NCI-H1930 (cell line): ENCODE measurements at regions not wholly inside any gene's neighbourhood (a gene's known extent, or its start where the extent isn't known, plus 50 kb on each side); places are given as distances from the start of the nearest gene placed in this dataset.
"Not testable (repeated sequence)": the region's sequence is repeated elsewhere in the genome, so short reads cannot be mapped to it uniquely, and the experiment has no call there.

Experiments
- DNase-seq, 2 experiments: peaks; one replicate each; lab custom pipeline; 2025; lab: John Stamatoyannopoulos, UW

DNA sequence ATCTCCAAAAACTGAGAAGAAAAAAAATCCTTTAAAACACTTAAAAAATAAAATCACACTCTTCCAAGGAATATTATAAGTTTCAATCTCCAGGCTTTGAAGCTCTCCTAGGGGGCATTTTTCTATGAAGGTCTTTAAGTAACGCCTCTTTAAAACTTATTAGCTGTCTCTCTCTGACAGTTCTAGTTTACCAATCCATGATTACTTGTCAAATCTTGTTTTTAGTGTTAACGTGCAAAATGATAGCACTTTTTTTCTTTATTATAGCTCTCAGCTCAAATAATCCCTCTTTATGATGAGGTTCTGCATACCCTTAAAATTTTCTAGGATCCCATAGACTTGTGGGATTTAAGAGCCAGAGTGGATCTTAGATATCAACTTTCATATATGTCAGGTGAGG is 369.0 kb downstream of the DOK5 start:
- no peak for DNase-seq

DNA sequence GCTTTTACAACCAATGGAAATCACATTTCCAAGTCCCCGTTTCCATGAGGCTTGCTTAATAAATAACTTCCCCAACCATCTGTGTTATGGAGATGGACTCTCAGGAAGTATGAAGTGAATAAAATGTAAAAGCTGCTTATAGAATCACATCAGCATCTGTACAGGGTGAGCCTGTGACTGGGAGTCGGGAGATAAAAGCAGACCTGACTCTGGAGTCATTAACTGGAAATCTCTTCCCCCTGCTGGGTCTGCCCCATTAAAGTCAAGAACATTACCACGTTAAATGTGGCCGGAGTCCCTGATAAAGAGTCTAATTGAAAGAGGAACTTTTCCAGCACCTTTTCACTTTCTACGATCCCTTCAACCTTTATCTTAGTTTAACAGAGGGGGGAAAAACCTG is 368.5 kb downstream of the DOK5 start:
- no peak for DNase-seq

DNA sequence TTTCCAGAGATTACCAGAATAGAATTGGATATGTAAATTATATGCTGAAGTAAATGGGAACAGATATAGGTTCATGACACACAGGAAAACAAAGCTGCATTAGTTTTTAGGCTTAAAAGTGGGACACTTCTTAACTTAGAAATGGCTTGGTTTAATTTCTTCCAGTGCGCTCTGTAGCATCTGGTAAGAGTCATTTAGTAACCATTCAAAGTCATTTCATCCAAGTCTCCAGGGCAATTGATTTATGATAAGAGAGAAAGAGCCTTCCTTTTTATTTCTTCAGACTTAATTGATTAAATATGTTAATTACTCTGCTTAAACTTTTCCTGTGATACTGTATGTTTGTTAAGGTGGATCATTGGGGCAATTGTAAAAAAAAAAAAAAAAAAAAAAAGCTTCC is 368.0 kb downstream of the DOK5 start:
- no peak for DNase-seq

DNA sequence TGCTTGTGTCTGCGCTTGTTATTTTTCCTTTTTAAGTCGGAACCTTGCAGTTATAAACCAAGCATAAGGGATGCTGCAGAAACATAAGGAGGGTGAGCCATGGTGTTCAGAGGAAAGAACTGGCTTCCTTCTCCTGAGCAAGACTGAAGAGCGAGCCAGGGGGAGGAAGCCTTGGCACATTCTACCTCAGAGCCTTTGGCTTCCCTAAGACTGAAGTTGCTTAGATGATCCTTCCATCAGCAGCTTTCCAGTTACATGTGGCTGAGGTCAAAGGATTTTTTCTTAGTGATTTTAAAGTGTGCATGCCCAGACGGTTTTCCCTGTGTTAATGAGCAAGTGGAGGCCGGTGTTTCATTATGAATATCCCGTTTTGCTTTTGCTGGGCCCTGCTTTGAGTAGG is 363.8 kb downstream of the DOK5 start:
- no peak for DNase-seq

DNA sequence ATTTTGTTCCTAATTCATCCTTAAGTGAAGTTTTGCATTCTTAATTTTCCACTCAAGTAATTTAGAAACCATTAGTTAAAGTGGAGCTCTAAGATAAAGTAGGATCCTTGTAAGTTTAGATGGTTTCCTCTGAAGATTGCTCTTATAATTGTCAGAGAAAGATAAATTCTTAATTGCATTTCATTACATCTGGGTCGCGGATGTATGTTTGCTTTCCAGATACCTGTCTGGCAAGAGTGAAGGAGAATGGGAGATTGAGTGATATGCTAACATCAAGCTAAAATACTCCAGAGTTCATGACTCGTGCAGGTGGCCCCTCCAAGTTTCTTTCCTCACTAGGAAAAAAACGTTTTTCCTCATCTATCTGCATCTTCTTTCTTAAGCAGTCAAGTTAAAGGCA is 361.8 kb downstream of the DOK5 start:
- DNase-seq: no peak

DNA sequence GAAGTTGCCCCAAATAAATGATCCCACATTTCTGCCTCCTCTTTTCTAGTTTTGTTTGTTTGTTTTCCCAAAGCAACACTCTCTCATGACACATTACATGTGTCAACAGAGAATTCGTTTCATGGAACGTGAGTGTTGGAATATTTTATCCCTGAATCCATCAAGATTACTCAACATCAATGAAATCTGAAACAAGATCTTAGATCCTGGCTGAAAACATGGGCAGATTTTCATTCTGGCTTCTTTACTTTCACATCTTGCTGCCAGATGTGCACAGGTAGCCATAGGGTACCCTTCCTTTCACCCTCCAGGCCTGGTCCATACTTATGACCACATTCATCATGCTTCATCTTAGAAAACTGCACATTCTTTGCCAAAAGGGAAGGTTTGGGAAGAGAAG is 347.0 kb downstream of the DOK5 start:
- no peak for DNase-seq

DNA sequence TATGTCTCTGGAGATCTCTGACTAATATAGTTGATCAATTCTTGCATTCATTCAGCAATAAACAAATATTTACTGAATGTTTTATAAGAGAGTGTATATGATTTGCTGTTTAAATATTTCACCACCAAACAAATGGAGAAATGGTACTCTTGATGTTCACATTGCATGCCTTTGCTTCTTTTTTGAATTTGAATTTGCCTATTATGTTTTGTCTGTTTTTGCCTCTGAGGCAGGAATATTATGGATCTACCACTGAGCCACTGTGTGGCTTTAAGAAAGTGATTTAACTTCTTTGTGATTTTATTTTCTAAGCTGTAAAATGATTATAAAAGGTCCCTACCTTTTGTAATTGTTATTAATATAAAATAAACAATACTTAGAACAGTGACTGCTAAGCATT is 345.0 kb downstream of the DOK5 start:
- no peak for DNase-seq

DNA sequence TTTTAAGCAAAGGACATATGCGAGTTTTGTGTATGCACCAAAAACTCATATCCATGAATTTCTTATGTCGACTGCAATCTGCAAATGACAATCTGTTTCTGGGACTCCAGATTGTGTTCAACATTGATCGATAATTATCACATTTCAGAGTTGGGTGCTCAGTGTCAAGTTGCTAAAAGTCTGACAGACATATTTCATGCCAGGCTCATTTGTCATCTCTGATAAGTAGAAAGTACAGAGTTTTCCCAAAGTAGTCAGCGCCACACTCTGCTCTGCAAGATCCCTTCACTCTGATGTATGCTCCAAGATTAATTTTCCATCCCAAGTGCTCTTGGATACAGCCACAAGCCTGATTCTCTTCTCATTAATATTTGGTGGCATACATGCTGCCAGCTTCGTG is 331.1 kb downstream of the DOK5 start:
- no peak for DNase-seq

DNA sequence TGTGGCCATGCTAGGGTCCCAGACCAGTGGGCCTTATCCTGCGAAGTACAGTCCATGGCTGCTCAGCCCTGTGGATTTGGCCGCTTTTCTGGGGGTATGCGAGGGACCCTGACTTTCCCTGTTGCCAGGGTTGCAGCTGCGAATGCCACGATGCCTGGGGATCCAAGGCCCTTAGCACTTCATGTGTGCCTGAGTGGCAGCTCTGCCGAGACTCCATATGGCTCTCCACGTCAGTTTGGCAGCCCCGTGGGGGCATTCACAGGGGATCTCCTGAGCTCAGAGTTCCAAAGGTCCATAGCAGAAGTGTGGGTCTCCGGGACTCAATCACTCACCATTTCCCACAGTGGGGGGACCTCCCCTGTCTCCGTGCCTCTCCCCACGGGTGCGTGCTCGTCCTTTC is 319.5 kb downstream of the DOK5 start:
- no peak for DNase-seq

DNA sequence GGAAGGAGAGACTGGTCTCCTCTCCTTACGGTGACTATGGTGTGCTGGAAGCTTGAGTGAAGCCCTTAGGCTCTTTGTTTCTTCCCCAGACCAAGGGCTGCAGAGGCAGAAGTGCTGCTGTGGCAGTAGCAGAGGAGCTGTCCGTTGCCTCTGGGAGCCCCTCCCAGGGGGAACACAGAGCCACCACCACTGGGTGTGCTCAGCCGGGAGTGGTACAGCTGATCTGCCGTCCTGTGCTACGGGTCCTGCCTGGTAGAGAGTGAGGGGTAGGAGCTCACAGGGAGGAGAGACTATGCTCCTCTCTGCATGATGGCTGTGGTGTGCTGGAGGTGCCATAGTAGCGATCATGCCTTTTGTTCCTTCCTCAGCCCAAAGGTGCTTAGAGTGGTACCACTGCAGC is 318.7 kb downstream of the DOK5 start:
- no peak for DNase-seq

DNA sequence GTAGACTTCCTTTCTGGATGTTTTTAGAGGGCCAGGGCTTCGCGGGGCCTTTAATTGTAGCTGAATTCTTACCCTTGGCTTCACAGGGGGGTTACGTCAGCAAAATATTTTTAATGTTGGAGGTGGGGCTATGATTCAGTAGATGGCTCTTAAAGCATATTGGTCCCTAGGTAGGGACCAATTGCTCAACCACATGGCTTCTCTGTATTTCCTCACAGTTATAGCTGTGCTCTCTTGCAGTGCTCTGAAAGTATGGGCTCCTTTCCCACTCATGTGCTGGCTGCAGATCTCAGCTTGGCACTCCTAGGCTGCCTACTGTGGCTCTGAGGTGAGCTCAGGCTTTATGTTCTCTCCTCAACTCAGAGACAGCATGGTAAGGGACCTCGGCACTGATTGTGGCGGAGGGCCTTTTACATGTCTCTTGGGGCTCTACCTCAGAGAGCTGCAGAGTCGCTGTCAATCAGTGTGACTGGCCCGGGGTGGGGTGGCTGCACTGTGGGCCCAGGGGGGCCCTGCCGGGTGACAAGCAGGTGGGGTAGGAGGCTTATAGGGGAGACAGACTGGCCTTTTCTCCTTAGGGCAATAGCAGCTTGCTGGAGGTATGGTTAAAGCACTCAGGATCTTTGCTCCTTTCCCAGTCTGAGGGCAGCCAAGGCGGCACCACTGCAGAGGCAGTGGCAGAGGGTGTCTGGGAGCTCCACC is 318.0 kb downstream of the DOK5 start:
- no peak for DNase-seq

DNA sequence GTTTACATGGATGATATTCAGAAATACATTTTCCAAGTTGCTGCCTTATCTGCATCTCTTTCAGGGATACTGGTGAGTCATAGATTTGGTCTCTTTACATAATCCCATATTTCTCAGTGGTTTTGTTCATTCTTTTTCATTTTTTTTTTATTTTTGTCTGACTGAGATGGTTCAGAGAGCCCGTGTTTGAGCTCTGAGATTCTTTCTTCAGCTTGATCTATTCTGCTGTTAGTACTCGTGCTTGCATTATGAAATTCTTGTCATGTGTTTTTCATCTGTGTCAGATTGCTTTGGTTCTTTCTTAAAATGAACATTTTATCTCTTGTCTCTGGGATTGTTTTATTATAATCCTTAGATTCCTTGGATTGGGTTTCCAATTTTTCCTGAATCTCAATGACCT is 317.3 kb downstream of the DOK5 start:
- no peak for DNase-seq

DNA sequence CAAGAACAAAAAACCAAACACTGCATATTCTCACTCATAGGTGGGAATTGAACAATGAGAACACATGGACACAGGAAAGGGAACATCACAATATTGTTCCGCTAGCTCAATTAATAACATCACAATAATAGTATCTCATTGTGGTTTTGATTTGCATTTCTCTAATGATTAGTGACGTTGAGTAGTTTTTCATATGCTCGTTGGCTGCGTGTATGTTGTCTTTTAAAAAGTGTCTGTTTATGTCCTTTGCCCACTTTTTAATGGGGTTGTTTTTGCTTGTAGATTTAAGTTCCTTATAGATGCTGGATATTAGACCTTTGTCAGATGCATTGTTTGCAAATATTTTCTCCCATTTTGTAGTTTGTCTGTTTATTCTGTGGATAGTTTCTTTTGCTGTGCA is 312.9 kb downstream of the DOK5 start:
- DNase-seq: not testable (repeated sequence)

DNA sequence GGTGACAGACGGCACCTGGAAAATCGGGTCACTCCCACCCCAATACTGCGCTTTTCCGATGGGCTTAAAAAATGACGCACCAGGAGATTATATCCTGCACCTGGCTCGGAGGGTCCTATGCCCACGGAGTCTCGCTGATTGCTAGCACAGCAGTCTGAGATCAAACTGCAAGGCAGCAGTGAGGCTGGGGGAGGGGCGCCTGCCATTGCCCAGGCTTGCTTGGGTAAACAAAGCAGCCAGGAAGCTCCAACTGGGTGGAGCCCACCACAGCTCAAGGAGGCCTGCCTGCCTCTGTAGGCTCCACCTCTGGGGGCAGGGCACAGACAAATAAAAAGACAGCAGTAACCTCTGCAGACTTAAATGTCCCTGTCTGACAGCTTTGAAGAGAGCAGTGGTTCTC is 307.4 kb downstream of the DOK5 start:
- not testable (repeated sequence) for DNase-seq

DNA sequence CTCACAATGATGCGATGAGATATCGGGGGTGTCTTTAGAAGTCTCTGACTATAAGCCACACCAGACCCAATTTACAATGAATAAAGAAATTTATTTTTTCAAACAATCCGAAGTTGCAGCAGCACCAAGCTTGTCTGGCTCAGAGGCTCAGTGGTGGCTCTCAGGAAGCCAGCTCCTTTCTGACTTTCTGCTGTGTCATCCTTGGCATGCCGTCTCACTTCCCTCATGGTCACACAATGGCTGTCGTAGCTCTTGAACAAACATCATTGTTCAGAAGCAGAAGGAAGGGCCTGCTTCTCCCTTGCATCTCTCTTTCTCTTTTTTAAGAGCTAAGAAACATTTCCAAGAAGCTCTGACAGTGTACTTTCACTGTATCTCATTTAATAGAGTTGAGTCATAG is 299.0 kb downstream of the DOK5 start:
- no peak for DNase-seq

DNA sequence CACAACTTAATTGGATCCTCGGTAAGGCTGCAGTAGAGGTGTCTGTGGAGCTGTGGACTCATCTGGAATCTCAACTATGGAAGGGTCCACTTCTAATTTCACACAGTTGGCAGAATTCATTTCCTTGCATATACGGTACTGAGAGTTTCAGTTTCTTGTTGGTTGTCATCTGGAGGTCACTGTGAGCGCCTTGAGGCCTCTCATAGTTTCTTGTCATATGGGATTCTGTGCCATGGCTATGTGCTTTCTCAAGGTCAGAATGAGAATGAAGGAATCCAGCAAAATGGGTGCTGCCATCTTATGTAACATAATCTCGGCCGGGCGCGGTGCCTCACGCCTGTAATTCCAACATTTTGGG is 298.2 kb downstream of the DOK5 start:
- no peak for DNase-seq

DNA sequence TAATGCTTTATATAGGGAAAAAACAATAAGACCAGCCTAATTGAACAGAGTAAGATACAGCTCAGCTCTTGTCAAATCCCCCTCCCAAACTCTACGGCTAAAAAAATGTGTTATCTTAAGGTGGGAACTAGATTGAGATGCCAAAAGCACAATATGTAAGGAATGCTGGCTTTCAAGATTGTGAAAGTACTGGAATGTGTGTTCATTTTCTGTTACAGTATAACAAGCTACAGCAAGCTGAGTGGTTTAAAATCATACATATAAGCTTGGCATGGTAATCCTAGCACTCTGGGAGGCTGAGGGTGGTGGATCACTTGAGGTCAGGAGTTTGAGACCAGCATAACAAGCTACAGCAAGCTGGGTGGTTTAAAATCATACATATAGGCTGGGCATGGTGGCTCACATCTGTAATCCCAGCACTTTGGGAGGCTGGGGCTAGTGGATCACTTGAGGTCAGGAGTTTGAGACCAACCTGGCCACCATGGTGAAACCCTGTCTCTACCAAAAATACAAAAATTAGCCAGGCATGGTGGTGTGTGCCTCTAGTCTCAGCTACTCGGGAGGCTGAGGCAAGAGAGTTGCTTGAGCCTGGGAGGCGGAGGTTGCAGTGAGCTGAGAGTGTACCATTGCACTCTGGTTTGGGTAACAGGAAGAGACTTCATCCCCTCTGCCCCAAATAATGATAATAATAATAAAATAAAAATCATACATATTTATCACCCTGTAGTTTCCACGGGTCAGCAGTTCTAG is 297.7 kb downstream of the DOK5 start:
- DNase-seq: no peak

DNA sequence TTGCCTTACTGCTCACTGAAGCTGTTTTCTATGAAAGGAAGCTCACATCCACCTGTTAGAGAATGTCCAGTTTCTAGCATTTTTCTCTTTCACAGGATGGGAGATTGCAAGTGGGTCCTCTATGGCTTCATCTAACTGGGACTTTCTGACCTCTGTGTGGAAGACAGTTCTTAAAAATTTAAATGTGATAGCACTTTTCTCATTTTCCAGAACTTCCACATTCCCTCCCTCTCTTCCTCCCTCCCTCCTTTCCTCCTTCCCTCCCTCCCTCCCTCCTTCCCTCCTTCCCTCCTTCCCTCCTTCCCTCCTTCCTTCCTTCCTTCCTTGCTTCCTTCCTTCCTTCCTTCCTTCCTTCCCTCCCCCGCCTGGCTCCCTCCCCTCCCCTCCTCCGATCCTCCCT is 291.1 kb downstream of the DOK5 start:
- no peak for DNase-seq

DNA sequence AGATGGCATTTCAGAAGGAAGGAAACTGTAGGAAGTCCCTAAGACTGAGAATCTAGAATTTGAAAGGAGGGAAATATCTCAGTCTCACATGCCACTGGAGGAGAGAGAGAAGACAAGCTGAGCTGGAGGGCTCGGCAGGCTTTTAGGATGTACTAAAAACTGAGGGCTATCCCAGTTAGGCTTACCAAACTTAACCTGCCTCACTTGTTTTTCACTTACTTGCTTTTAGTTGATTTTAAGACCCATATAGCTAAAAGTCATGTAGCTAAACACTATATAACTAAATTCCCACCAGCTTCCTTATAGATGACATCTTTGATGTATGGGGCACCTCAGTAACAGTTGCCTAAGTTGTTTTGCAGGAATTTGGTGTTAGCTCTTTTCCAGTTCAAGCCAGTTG is 288.0 kb downstream of the DOK5 start:
- no peak for DNase-seq

DNA sequence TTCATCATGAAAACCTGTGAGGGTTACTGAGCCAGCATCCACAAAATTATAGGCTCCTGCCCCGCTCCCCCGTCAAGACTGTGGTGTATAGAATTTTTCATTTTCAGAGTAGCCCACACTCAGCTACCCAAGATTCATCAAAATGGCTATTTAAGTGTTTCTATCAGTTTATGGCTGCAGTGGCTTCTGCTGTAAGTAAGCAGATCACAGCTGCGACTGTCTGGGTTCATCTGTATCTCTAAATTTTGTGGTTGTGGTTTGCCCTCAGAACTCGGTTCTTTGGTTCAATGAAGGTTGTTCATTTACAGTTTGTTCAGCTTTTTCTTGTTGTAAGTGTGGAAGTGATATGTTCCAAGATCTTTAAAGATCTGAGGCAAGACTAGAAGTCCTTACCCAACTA is 284.2 kb downstream of the DOK5 start:
- no peak for DNase-seq

DNA sequence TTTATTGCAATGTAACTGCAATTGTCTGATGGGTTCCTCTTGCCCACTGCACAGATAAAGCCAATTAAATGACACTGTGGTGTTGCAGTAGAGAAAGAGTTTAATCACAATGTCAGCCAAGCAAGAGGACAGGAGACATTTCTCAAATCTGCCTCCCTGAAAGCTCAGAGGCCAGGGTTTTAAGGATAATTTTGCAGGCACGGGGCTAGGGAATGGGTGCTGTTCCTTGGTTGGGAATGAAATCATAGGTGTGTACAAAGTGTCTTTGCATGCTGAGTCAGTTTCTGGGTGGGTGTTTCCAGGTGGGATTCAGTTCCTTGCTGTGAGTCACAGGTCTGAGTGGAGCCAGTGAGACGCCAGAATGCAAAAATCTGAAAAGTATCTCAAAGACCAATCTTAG is 271.4 kb downstream of the DOK5 start:
- no peak for DNase-seq

DNA sequence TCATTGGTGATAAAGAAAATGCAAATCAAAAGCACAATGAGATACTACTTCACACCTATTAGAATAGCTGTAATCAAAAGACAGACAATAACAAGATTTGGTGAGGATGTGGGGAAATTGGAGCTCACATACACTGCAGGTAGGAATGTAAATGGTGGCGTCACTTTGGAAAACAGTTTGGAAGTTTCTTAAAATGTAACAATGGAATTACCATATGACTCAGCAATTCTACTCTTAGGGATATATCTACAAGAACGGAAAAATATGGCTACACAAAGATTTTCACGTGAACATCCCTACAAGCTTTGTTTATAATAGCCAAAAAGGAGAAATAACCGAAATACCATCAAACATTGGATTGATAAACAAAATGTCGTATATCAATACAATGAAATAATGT is 270.4 kb downstream of the DOK5 start:
- DNase-seq: no peak

DNA sequence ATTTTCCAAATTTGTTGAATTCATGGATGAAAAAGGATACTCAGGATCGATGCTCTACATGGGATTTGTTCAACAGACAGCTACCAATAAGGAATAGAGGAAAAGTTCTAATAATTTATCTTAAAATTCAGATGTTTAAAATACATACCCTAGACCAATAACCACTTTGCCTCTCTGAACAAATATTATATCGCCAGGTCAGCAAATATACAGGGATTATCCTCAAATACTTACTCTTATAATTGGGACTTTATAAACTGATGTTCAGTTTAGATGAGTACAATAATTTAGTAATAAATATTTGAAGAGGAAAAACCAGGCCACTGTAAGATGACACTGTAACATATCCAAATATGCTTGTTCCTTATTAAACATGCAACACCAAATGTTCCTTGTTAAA is 268.7 kb downstream of the DOK5 start:
- DNase-seq: no peak

DNA sequence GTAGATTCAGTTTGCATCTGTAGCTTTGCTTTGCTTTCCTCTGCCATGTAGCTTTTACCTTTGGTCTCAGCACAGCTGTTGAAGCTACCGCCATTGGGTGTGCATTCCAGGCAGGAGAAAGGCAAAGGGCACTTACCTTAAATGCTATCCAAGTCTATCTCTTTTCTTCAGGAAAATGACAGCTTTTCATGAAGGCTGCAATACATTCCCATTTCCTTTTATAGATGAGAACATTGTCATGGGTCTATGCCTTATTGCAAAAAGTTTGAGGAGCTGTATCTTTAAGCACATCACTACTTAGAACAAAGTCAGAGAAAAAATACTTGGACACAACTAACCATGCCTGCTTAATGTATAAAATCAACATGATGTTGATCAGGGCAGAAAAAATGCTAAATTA is 266.8 kb downstream of the DOK5 start:
- DNase-seq: no peak
